ENCODE measurements at regions not wholly inside any gene's neighbourhood (a gene's known extent, or its start where the extent isn't known, plus 50 kb on each side); places are given as distances from the start of the nearest gene placed in this dataset.

- ChIA-PET CTCF (no interaction called here), POLR2A (no interaction called here)
- H3K4me3 ChIP-seq (ENCODE audit: low read depth, low read length) = no peak overlapping the region
- TF ChIP-seq CTCF (IDR thresholded peaks at IDR 0.05; ENCODE audit: insufficient read depth, low read length, missing control alignments) = no peak
- no peak for DNase-seq (ENCODE audit: low read depth, low spot score)
Measured at GRCh38 chr1:239617731-239618130, 231.4 kb downstream of the CHRM3 start.

- H3K4me3 ChIP-seq (ENCODE audit: low read depth, low read length) = no peak overlapping the region
- TF ChIP-seq CTCF (IDR thresholded peaks at IDR 0.05; ENCODE audit: insufficient read depth, low read length, missing control alignments) = no peak
- POLR2A ChIA-PET = no interaction called here
- CTCF ChIA-PET = no interaction called here
- no peak for DNase-seq (ENCODE audit: low read depth, low spot score)
Measured at GRCh38 chr1:239619190-239619589, 232.8 kb downstream of the CHRM3 start.

- no peak overlapping the region for H3K4me3 ChIP-seq (ENCODE audit: low read depth, low read length)
- TF ChIP-seq CTCF (IDR thresholded peaks at IDR 0.05; ENCODE audit: insufficient read depth, low read length, missing control alignments) = no peak
- DNase-seq (ENCODE audit: low read depth, low spot score) = no peak
- CTCF ChIA-PET = no interaction called here
- POLR2A ChIA-PET = no interaction called here
Measured at GRCh38 chr1:239630767-239631166, 244.4 kb downstream of the CHRM3 start.

GRCh38 chr1:239633432-239633831 lies 247.1 kb downstream of the CHRM3 start:
- CTCF ChIA-PET = no interaction called here
- no peak for TF ChIP-seq CTCF (IDR thresholded peaks at IDR 0.05; ENCODE audit: insufficient read depth, low read length, missing control alignments)
- no peak overlapping the region for H3K4me3 ChIP-seq (ENCODE audit: low read depth, low read length)
- no peak for DNase-seq (ENCODE audit: low read depth, low spot score)
- POLR2A ChIA-PET = no interaction called here

- TF ChIP-seq CTCF (IDR thresholded peaks at IDR 0.05; ENCODE audit: insufficient read depth, low read length, missing control alignments) = no peak
- DNase-seq (ENCODE audit: low read depth, low spot score) = no peak
- ChIA-PET POLR2A (no interaction called here), CTCF (no interaction called here)
- no peak overlapping the region for H3K4me3 ChIP-seq (ENCODE audit: low read depth, low read length)
Measured at GRCh38 chr1:239635276-239635675, 248.9 kb downstream of the CHRM3 start.

- no peak for DNase-seq (ENCODE audit: low read depth, low spot score)
- CTCF ChIA-PET = no interaction called here
- no peak overlapping the region for H3K4me3 ChIP-seq (ENCODE audit: low read depth, low read length)
- TF ChIP-seq CTCF (IDR thresholded peaks at IDR 0.05; ENCODE audit: insufficient read depth, low read length, missing control alignments) = no peak
- POLR2A ChIA-PET = no interaction called here
Measured at GRCh38 chr1:239636347-239636746, 250.0 kb downstream of the CHRM3 start.
